Omental fat pad (tissue), 3 donors: ENCODE measurements at regions not wholly inside any gene's neighbourhood (a gene's known extent, or its start where the extent isn't known, plus 50 kb on each side); places are given as distances from the start of the nearest gene placed in this dataset.
A peak's percentile ranks its signal among the peaks of the same experiment; 100 is the strongest.

Experiments
- ATAC-seq: fragments of 150-250 bp; one replicate; pipeline ENCODE4 v1.9.1; 2016; ENCODE audit warnings: mild to moderate bottlenecking, moderate library complexity; ENCODE audit not compliant: low FRiP score
- DNase-seq: peaks from one replicate; pipeline ENCODE4 v3.0.0-alpha.2; 2019; ENCODE audit warnings: low spot score
- TF ChIP-seq, protein P1 (sequence below), 3 donors: fragments of 450-650 bp; IDR thresholded peaks; one replicate each; pipeline ENCODE4 v1.5.1; 2016 to 2017; ENCODE audit warnings: antibody characterized with exemption in 3 of 3, mild to moderate bottlenecking in 3 of 3, moderate library complexity in 2 of 3

DNA sequence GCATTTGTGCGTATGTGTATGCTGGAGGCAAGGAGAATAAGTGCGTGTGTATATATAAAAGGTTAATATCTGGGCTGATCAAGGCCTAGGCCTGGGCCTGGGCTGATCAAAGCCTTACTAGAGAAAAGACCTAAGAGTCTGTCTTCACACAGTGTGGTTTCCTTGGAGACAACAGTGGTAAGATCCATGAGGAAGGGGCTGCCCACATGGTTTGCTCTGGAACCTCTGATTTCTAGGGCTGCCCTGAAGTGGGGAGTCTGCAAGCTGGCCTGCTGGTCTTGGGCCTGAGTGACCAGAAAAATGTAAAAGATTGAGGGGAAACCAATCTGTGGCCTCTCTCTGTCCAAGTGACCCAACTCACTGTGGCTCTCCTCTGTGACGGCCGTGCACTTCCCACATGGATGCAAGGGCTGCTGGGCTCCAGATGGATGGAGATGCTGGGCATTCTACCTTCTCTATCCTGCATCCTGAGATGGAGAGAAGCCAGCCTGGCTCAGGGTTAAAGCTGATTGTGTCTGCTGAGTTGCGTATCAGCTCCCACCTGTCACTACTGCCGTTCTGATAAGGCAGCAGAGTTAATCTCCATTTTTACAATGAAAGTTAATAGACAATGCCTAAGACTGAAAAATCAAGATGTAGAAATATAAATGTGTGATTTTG, 90.3 kb upstream of the NXT1 start:
- DNase-seq (no peak), ATAC-seq (no peak)
- TF ChIP-seq, protein P1, sequence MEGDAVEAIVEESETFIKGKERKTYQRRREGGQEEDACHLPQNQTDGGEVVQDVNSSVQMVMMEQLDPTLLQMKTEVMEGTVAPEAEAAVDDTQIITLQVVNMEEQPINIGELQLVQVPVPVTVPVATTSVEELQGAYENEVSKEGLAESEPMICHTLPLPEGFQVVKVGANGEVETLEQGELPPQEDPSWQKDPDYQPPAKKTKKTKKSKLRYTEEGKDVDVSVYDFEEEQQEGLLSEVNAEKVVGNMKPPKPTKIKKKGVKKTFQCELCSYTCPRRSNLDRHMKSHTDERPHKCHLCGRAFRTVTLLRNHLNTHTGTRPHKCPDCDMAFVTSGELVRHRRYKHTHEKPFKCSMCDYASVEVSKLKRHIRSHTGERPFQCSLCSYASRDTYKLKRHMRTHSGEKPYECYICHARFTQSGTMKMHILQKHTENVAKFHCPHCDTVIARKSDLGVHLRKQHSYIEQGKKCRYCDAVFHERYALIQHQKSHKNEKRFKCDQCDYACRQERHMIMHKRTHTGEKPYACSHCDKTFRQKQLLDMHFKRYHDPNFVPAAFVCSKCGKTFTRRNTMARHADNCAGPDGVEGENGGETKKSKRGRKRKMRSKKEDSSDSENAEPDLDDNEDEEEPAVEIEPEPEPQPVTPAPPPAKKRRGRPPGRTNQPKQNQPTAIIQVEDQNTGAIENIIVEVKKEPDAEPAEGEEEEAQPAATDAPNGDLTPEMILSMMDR (IDR thresholded peaks at IDR 0.05), result no peak

DNA sequence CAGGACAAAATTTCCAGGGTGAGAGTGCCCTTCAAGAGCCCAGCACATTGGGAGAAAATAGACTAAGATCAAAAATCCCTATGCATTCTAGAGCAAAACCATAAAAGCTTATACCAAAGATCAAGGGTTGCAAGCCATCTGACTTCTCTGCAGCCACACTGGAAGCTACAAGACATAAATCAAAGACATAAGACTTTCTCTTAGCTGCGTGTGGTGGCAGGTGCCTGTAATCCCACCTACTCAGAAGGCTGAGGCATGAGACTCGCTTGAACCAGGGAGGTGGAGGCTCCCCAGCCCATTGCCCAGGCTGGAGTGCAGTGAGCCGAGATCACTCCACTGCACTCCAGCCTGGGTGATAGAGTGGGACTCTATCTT, 91.9 kb upstream of the NXT1 start:
- TF ChIP-seq, protein P1 (IDR thresholded peaks at IDR 0.05), result no peak
- DNase-seq, result no peak
- ATAC-seq, result no peak

- ATAC-seq (peak; percentile 38), DNase-seq (no peak)
- TF ChIP-seq, protein P1 (IDR thresholded peaks at IDR 0.05), result no peak
Observed at GRCh38 chr20:23257848-23258746, 92.5 kb upstream of the NXT1 start.

DNA sequence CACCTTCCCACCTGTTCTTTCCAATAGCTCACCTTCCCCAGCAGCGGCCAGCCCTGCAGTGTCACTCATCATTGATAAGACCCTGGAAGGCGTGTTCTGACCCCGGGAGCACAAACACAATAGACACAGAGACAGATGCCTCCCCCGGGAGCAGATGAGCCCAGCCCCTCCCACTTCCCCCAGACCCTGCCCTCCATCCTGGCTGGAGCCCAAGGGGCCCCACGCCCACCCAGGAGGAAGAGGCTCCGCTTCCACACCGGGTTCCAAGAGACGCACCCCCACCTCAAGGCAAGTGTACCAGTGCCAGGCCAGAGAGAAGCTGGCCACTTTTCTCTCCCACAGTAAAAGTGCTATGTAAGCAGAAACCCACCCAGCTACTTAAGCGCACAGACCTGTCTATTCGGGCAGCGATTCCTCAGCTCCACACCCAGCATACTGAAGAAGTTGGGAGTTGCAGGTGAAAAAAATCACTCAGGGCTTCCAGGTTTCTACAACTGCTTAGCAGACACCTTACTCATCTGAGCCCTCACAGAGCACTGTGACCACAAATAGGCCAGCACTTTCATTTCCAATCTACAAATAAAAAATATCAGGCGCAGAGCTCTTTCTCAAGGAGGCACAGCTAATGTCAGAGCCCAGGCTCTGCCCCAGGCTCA, 93.4 kb upstream of the NXT1 start:
- DNase-seq, result no peak

GRCh38 chr20:23255716-23256385, 94.7 kb upstream of the NXT1 start:
- ATAC-seq (no peak), DNase-seq (no peak)
- TF ChIP-seq, protein P1 (IDR thresholded peaks at IDR 0.05), result no peak

More for the DNA sequence above, 93.4 kb upstream of the NXT1 start:
- ATAC-seq, result no peak
- TF ChIP-seq, protein P1 (IDR thresholded peaks at IDR 0.05), result no peak

GRCh38 chr20:23255106-23255505, 95.5 kb upstream of the NXT1 start:
- DNase-seq, result no peak
- ATAC-seq, result no peak
- TF ChIP-seq, protein P1 (IDR thresholded peaks at IDR 0.05), result no peak
